NCI-H2196 (cell line): ENCODE measurements at regions not wholly inside any gene's neighbourhood (a gene's known extent, or its start where the extent isn't known, plus 50 kb on each side); places are given as distances from the start of the nearest gene placed in this dataset.
"Not testable (repeated sequence)": the region's sequence is repeated elsewhere in the genome, so short reads cannot be mapped to it uniquely, and the experiment has no call there.

Experiments used
- DNase-seq: peaks from one replicate; lab custom pipeline; 2025; ENCODE audit not compliant: unreplicated experiment; lab: John Stamatoyannopoulos, UW

GRCh38 chr3:175989161-175989560 is 1130.0 kb downstream of the NAALADL2 start:
- DNase-seq, result no peak

DNA sequence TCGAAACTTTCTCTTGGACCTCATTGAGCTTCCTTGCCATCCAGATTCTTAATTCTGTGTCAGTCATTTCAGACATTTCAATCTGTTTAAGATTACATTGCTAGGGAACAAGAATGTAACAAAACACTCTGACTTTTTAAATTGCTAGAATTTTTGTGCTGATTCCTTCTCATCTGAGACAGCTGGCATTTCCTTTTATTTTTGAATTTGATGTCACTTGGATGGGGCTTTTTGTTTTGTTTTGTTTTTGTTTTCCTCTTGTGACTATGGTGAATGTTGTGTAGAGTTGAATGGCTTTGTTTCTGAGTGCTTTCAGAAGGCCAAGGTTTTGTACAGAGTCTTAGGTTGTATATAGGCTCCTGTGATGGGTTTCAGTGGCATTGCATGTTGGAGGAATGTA is 1129.3 kb downstream of the NAALADL2 start:
- no peak for DNase-seq

- no peak for DNase-seq
Measured at GRCh38 chr3:175985781-175986180, 1126.6 kb downstream of the NAALADL2 start.

- DNase-seq, result no peak
Measured at GRCh38 chr3:175983379-175983778, 1124.2 kb downstream of the NAALADL2 start.

DNA sequence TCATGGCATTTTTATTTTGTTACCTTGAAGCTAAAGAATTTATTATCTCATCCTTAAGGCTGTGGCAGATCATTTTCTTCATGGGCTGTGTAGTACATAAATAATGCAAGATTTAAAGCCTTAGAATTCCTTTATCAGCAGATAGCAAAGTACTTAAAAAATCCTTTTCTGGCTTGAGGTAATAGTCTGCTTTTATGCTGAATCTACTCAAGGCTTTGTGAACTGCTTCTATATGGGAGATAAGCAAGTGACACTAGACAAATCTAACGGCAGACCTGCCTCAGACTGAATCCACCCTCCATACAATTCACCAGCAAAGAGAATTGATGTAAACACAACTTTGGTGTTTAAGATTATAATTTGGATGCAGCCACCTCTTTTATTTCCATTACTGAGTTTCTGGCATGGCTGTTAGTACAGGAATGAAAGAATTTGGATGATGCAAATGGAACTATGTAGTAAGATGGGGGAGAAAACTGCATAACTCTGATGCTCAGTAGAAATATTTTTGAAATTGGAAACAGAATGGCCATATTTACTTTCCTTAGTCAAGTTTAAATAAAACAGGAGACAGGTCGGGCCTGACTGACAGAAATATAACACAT is 1121.5 kb downstream of the NAALADL2 start:
- no peak for DNase-seq

DNA sequence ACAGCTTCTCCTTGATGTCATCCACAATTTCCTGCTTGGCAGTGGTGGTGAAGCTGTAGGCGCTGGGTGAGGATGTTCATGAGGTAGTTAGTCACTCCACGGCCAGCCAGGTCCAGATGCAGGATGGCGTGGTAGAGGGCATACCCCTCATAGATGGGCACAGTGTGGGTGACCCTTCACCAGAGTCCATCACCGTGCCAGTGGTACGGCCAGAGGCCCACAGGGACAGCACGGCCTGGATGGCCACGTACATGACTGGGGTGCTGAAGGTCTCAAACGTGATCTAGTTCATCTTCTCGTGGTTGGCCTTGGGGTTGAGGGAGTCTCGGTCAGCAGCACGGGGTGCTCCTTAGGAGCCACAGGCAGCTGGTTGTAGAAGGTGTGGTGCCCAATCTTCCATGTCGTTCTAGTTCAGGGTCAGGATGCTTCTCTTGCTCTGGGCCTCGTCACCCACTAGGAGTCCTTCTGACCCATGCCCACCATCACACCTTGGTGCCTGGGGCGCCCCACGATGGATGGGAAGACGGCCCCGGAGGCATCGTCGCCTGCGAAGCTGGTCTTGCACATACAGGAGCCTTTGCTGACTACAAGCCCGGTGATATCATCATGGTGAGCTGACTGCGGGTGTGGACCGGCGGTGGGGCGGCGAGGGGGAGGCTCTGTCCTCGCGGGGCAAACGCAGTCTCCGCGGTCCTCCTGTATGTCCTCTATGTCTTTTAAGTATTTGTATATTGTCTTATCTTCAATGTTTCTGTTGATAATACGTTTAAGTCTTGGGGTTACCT is 1119.0 kb downstream of the NAALADL2 start:
- DNase-seq, result no peak

GRCh38 chr3:175969456-175969855 is 1110.3 kb downstream of the NAALADL2 start:
- DNase-seq, result no peak

GRCh38 chr3:175965036-175965435 is 1105.9 kb downstream of the NAALADL2 start:
- DNase-seq, result no peak

- no peak for DNase-seq
Measured at GRCh38 chr3:175957427-175957826, 1098.3 kb downstream of the NAALADL2 start.

GRCh38 chr3:175956964-175957363 is 1097.8 kb downstream of the NAALADL2 start:
- no peak for DNase-seq

DNA sequence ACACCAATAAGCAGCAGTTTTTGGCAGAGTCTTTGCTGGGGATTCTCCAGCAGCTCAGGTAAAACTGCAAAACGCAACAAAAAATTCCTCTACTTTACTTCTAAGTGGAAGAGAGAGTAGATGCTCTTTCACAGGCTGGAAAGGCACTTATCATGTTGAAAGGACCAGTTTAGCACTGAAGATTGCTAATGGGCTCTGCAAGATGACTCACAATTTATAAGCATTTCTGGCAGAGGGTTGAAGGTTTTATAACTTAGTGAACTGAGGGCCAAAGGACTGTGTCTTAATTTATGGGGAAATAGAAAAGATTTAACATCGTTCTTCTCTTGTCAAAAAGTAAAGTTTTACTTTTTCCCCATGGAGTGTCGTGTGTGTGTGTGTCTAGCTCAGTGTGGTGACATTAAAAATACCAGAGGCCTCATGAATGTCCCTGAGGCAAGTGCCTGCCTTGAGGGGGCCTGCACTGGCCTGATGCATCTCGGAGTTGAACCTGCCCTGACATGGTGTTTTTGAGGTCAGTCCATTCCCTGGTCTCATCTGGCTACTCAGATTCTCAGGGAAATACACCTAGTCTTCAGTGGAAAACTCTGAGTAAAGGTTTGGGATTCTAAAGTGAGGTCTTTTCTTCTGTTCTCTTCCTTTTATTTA is 1092.0 kb downstream of the NAALADL2 start:
- no peak for DNase-seq

- DNase-seq, result no peak
Measured at GRCh38 chr3:175948041-175948440, 1088.9 kb downstream of the NAALADL2 start.

GRCh38 chr3:175941352-175941751 is 1082.2 kb downstream of the NAALADL2 start:
- no peak for DNase-seq

- DNase-seq, result no peak
Measured at GRCh38 chr3:175940881-175941280, 1081.7 kb downstream of the NAALADL2 start.

DNA sequence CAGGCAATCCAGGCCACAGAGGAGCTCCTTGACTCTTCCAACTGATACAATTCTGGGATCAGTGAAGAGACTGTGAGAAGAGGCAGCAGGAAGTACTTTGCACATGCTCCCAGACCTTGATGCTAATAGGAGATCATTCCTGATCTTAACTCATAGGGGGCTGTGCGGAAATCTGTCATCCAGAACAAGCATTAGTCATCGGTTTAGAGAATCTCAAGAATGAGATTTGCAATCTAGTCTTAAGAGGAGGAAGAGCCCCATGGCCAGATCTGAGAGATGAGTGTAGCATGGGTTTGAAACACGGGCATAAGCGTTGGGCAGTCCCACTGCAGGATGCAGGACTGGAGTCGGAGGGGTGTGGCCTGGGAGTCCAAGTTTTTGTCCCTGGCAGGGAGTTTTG is 1081.1 kb downstream of the NAALADL2 start:
- DNase-seq, result no peak

- not testable (repeated sequence) for DNase-seq
Measured at GRCh38 chr3:175937367-175937766, 1078.2 kb downstream of the NAALADL2 start.

DNA sequence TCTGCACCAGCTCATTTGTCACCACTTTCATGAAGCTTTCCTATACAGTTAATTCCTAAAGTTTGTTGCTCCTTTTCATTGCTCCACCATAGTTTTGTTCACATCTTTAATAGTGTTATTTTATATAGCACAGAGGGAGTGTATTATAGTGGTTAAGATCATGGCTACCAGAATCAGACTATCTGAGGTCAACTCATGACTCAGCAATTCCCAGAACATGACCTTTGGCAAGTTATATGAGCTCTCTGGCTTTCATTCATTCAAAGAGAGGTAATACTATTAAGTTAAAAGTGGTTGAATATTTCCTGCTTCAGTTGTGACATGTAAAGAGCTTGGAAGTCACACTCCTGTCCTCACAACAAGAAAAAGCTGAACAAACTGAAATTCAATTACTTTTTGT is 1073.5 kb downstream of the NAALADL2 start:
- DNase-seq, result no peak

DNA sequence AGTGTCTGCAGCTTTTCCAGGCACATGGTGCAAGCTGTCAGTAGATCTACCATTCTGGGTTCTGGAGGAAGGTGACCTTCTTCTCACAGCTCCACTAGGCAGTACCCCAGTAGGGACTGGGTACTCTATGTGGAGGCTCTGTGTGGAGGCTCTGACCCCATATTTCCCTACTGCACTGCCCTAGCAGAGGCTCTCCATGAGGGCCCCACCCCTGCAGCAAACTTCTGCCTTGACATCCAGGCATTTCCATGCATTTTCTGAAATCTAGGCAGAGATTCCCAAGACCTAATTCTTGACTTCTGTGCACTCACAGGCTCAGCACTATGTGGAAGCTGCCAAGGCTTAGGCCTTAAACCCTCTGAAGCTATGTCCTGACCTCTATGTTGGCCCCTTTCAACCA is 1060.0 kb downstream of the NAALADL2 start:
- DNase-seq, result no peak

DNA sequence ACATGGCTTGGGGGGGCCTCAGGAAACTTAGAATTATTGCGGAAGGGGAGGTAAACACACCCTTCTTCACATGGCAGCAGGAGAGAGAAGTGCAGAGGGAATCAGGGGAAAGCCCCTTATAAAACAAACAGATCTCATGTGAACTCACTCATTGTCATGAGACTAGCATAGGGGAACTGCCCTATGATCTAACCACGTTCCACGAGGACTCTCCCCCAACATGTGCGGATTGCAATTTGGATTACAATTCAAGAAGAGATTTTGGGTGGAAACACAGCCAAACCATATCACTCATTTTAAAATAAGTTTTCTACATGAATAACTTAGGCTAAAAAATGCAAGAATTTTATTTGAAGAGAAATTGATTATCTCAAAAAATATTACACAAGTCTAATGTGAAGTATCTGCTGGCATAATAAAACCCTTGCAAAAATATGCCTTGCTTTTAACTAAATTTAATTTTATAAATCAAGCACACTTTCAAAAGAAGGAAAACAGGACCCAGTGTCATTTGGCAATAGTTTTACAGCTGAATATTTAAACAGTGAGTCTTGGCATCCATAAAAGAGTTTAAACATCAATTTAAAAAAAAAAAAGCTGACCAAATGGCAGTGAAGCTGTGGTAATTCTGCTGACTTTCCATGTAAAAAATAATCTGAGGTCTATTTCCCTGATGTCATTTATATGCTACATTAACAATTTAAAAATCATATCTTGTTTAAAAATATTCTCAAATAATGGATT is 1057.2 kb downstream of the NAALADL2 start:
- DNase-seq, result no peak

DNA sequence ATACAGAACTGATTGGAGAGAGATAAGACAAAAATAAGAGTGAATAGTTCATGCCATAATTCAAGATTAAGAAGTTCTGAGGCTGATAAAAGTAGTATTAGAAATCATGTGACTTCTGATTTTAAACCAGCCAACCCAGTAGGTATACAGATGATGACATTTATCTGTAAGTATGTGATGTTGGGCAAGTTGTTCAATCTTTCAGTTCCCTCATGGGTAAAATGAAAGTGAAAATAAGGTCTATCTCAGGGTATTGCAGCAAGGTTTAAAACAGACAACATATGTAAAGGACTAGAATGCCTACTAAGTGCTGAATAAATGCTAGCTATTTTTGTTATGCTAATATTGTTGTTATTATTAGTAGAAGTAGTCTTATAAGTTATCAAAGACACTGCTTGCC is 1055.7 kb downstream of the NAALADL2 start:
- no peak for DNase-seq

DNA sequence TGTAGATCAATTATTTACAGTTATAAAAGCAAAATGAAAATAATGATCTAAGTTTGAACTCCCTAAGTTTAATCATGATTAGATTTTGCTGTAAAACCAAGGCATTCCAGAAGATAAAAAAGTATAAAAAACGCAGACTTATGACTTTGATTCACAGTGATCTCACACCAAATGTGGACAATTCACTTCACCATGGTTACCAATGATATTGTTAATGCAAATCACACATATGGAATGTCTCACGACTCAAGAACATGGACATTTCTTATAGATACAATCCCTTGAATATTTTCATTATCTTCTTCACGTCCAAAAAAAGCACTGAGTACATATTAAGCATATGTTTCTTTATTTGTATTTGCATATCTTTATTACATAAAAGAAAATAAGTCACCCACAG is 1054.2 kb downstream of the NAALADL2 start:
- no peak for DNase-seq

- no peak for DNase-seq
Measured at GRCh38 chr3:175911937-175912336, 1052.8 kb downstream of the NAALADL2 start.
